PC-9 (cell line): ENCODE measurements at regions not wholly inside any gene's neighbourhood (a gene's known extent, or its start where the extent isn't known, plus 50 kb on each side); places are given as distances from the start of the nearest gene placed in this dataset.

Source experiments
- EZH2 ChIP-seq: fragments of 200-600 bp; sonication (generic); IDR thresholded peaks from 2 replicates; pipeline ENCODE4 v1.8.0; 2017; ENCODE audit warnings: antibody characterized with exemption, low read depth
- TF ChIP-seq, protein P1 (sequence below): fragments of 200-600 bp; sonication (generic); conservative IDR thresholded peaks from 2 replicates; pipeline ENCODE4 v1.6.1; 2017; ENCODE audit warnings: mixed run types, antibody characterized with exemption, mild to moderate bottlenecking, moderate library complexity

DNA sequence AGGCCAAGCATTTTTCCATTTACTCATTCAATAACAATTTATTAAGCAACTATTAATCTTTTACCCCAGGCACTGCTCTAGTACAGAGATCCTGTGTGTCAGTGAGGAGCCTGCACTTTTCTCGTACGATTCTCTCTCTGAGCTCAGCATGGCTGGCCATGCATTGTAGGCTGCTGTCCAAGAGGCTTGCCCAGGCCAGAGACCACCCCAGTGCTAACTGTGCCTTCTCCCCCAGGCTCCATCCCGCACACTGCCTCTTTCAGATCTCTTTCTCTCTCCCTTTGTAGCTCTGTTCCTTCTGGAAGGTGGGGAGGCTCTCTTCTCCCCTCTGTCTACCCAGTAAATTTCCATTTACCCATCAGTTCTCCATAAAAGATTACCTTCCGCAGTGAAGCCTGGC is 101.0 kb upstream of the IKZF1 start:
- TF ChIP-seq, protein P1, sequence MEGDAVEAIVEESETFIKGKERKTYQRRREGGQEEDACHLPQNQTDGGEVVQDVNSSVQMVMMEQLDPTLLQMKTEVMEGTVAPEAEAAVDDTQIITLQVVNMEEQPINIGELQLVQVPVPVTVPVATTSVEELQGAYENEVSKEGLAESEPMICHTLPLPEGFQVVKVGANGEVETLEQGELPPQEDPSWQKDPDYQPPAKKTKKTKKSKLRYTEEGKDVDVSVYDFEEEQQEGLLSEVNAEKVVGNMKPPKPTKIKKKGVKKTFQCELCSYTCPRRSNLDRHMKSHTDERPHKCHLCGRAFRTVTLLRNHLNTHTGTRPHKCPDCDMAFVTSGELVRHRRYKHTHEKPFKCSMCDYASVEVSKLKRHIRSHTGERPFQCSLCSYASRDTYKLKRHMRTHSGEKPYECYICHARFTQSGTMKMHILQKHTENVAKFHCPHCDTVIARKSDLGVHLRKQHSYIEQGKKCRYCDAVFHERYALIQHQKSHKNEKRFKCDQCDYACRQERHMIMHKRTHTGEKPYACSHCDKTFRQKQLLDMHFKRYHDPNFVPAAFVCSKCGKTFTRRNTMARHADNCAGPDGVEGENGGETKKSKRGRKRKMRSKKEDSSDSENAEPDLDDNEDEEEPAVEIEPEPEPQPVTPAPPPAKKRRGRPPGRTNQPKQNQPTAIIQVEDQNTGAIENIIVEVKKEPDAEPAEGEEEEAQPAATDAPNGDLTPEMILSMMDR: no peak
- TF ChIP-seq EZH2: no peak
